ENCODE measurements at regions not wholly inside any gene's neighbourhood (a gene's known extent, or its start where the extent isn't known, plus 50 kb on each side); places are given as distances from the start of the nearest gene placed in this dataset.

DNA sequence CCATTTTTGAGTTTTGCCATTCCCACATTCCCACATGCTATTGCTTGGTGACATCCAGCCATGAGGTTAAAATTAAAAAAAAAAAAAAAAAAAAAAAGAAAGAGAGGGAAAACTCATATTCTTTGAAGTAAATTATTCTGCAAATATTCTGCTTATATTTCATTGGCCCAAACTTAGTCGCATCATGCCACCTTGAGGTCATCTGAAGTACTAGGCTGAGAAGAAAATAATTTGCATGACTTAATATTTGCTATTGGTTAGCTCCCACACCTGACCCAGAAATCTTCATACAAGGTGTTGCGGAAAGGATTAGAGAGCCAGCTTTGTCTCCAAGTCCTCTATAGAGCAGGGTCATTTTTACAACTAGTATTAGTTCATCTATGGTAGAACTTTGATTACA, 2206.0 kb downstream of the MRPL39 start:
- H3K4me3 ChIP-seq (ENCODE audit: low read depth, low read length), result no peak overlapping the region
- POLR2A ChIA-PET, result no interaction called here
- H3K4me1 ChIP-seq (ENCODE audit: control insufficient read depth, insufficient read depth, low read length), result no peaks in the 10 kb centered on the region
- H3K27ac ChIP-seq (ENCODE audit: extremely low read depth, low read depth, low read length), result no peak overlapping the region
- H3K36me3 ChIP-seq (ENCODE audit: control insufficient read depth in 2 of 2, insufficient read depth in 1 of 2, low read length in 2 of 2), result no peaks in the 10 kb centered on the region
- no peaks in the 10 kb centered on the region for H3K9me3 ChIP-seq (ENCODE audit: control insufficient read depth, insufficient read depth, low read depth, low read length)
- CTCF ChIA-PET, result interaction anchor here (0.5 to 1.2 kb wide), 5 partner anchors 10 to 1438 kb away, joined by 3 to 4 read pairs (median 4); no protein-coding TSS in a partner anchor
- TF ChIP-seq ZNF654 (tag by site-specific recombination; IDR thresholded peaks at IDR 0.05; ENCODE audit: low read depth) (peak; percentile 35), HOXA7 (CRISPR knock-in tag; IDR thresholded peaks at IDR 0.05; ENCODE audit: borderline replicate concordance) (no peak)

DNA sequence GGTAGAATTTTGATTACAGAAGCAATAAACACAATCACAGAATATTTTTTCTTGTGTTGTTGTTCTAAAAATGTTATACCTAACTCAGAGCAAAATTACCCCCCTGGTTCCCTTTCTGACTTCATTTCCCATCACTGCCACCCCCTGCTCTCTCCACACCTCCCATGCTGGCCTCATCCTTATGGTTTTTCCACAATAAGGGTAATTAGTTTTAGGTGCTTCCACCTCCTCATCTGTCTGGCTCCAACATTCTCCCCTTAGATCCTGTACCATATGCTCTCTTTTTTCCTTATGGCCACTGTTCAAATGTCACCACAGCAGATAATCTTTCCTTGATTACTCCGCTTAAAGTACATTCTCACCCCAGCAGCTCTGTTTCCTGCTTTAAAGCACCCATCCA, 2208.6 kb downstream of the MRPL39 start:
- POLR2A ChIA-PET, result no interaction called here
- Histone ChIP-seq H3K9me3 (ENCODE audit: control insufficient read depth, insufficient read depth, low read depth, low read length) (no peaks in the 10 kb centered on the region), H3K4me1 (ENCODE audit: control insufficient read depth, insufficient read depth, low read length) (no peaks in the 10 kb centered on the region), H3K27ac (ENCODE audit: extremely low read depth, low read depth, low read length) (no peak overlapping the region), H3K4me3 (ENCODE audit: low read depth, low read length) (no peak overlapping the region), H3K36me3 (ENCODE audit: control insufficient read depth in 2 of 2, insufficient read depth in 1 of 2, low read length in 2 of 2) (no peaks in the 10 kb centered on the region)
- TF ChIP-seq ZNF596 (tag by site-specific recombination; IDR thresholded peaks at IDR 0.05) (no peak), ZNF121 (tag by site-specific recombination; IDR thresholded peaks at IDR 0.05) (no peak), ZNF530 (tag by site-specific recombination; IDR thresholded peaks at IDR 0.05; ENCODE audit: low read depth) (no peak), ZNF514 (tag by site-specific recombination; IDR thresholded peaks at IDR 0.05) (no peak), ZNF791 (tag by site-specific recombination; IDR thresholded peaks at IDR 0.05) (no peak), KLF16 (tag by site-specific recombination; IDR thresholded peaks at IDR 0.05) (no peak), ZNF843 (tag by site-specific recombination; IDR thresholded peaks at IDR 0.05) (no peak)
- TF ChIP-seq, protein P1, sequence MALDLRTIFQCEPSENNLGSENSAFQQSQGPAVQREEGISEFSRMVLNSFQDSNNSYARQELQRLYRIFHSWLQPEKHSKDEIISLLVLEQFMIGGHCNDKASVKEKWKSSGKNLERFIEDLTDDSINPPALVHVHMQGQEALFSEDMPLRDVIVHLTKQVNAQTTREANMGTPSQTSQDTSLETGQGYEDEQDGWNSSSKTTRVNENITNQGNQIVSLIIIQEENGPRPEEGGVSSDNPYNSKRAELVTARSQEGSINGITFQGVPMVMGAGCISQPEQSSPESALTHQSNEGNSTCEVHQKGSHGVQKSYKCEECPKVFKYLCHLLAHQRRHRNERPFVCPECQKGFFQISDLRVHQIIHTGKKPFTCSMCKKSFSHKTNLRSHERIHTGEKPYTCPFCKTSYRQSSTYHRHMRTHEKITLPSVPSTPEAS (tag by site-specific recombination; IDR thresholded peaks at IDR 0.05), result no peak
- CTCF ChIA-PET, result interaction anchor here (0.7 kb wide), 1 partner anchor 132 kb away, joined by 3 read pairs; no protein-coding TSS in a partner anchor

DNA sequence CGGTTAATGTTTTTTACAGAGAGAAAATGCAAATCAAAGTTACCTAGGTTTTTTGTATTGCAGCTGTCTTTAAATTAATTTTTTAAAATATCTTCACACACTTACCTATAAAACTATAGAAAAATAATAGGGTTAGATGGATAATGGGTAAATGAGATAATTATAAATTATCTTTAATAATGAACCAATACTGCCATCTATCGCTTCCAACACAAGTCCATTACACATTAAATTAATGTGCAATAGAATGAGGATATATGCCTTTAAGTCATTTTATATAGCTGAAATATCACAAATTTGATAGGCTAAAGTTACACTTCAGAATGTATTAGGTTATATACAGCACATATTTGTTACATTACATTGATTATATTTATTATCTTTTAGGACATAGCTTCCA, 2212.8 kb downstream of the MRPL39 start:
- H3K4me1 ChIP-seq (ENCODE audit: control insufficient read depth, insufficient read depth, low read length), result no peaks in the 10 kb centered on the region
- TF ChIP-seq ZNF610 (tag by site-specific recombination; IDR thresholded peaks at IDR 0.05; ENCODE audit: borderline replicate concordance) (no peak), ZNF138 (tag by site-specific recombination; IDR thresholded peaks at IDR 0.05; ENCODE audit: borderline replicate concordance) (no peak), WT1 (tag by site-specific recombination; IDR thresholded peaks at IDR 0.05) (no peak), YY1 (tag by site-specific recombination; IDR thresholded peaks at IDR 0.05) (no peak), ZNF624 (tag by site-specific recombination; IDR thresholded peaks at IDR 0.05) (no peak), ZBTB17 (tag by site-specific recombination; IDR thresholded peaks at IDR 0.05) (no peak), ZNF23 (tag by site-specific recombination; IDR thresholded peaks at IDR 0.05; ENCODE audit: borderline replicate concordance) (no peak), PRDM4 (tag by site-specific recombination; IDR thresholded peaks at IDR 0.05) (no peak), ZBTB10 (tag by site-specific recombination; IDR thresholded peaks at IDR 0.05) (no peak), ZNF571 (tag by site-specific recombination; IDR thresholded peaks at IDR 0.05) (no peak)
- H3K27ac ChIP-seq (ENCODE audit: extremely low read depth, low read depth, low read length), result no peak overlapping the region
- H3K9me3 ChIP-seq (ENCODE audit: control insufficient read depth, insufficient read depth, low read depth, low read length), result no peaks in the 10 kb centered on the region
- POLR2A ChIA-PET, result no interaction called here
- CTCF ChIA-PET, result interaction anchor here (0.6 kb wide), 1 partner anchor 67 kb away, joined by 4 read pairs; no protein-coding TSS in a partner anchor
- no peaks in the 10 kb centered on the region for H3K36me3 ChIP-seq (ENCODE audit: control insufficient read depth in 2 of 2, insufficient read depth in 1 of 2, low read length in 2 of 2)
- H3K4me3 ChIP-seq (ENCODE audit: low read depth, low read length), result no peak overlapping the region

Measured in HEK293 (cell line).